ENCODE measurements at regions not wholly inside any gene's neighbourhood (a gene's known extent, or its start where the extent isn't known, plus 50 kb on each side); places are given as distances from the start of the nearest gene placed in this dataset.
"Not testable (repeated sequence)": the region's sequence is repeated elsewhere in the genome, so short reads cannot be mapped to it uniquely, and the experiment has no call there.

DNA sequence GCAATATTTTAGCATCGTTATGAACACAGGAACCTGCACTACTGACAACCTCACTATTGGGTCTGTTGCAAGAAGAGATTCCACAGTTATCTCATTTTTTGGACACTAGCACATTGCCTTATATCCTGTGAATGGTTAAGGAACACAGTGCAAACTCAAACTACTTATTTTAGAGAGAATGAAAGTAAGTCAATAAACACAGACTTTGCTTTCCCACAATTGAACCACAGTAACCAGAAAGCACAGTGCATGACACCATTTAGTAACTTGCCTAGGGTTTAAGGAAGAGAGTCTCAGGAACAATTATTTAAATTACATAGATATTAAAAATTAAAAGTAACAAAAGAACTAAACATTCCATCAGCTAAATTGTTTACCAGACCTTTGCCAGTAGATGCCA is 468.8 kb downstream of the ZWINT start:
- DNase-seq, result no peak

DNA sequence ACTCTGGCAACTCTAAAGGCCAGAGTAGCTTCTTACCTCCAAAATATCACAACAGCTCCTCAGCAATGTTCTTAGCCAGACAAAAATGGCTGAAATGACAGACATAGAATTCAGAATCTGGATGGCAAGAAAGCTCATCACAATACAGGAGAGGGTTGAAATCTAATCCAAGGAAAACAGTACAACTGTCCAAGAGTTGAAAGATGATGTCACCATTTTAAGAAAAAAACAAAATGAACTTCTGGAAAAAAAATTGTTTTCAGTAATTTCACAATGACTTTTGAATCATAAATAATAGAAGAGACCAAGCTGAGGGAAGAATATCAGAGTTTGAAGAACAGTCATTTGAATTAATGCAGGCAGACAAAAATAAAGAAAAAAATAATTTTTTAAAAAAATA is 479.5 kb downstream of the ZWINT start:
- DNase-seq, result no peak

DNA sequence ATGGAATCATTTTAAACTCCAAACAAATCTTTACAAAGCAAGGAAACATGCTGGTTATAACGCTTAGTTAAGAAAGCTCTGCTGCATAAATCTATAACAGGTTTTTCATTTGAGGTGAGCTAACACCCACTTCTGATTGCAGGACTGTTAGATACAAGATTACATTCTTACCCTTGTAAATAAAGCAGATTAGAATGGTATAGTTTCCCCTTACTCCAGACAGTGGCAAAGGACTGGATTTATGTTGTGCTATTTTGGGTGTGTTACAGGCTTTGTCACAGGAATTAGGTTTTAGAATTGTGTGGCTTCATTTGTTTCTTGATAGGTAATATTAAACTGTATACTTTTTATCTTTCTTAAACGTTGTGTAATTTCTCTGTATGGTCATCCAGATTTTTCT is 487.6 kb downstream of the ZWINT start:
- DNase-seq, result no peak

- no peak for DNase-seq
Measured at GRCh38 chr10:55870186-55870585, 490.9 kb downstream of the ZWINT start.

GRCh38 chr10:55867848-55868247 is 493.2 kb downstream of the ZWINT start:
- no peak for DNase-seq

DNA sequence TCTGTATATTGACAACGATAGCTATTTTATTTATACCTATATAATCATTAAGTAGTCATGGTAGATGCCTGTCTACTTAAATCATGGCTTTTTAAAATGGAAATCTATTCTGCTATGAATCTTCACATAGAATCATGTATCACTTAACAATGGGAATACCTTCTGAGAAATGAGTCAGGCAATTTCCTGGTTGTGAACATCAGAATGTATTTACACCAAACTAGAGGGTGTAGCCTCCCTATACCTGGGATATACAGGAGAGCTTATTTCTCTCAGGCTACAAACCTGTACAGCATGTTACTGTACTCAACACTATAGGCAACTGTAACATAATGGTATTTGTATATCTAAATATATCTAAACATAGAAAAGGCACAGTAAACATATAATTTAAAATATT is 502.3 kb downstream of the ZWINT start:
- no peak for DNase-seq

DNA sequence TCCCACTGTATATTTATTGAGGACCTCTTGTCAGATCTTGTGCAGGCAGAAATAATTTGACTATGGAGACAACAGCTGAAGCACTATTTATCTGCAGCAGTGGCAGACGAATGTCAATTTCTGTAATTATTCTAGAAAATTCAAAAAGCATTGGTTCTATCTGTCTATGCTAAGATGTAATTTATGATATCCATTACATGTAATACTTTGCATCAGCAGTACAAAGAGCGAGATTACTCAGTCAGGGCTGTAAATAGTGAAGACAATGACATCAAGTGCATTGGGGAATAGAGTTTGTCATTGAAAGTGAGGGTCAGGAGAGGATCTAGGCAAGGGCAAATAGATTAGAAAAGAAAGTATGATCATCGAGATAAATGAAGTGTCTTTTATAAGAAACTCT is 508.2 kb downstream of the ZWINT start:
- no peak for DNase-seq

DNA sequence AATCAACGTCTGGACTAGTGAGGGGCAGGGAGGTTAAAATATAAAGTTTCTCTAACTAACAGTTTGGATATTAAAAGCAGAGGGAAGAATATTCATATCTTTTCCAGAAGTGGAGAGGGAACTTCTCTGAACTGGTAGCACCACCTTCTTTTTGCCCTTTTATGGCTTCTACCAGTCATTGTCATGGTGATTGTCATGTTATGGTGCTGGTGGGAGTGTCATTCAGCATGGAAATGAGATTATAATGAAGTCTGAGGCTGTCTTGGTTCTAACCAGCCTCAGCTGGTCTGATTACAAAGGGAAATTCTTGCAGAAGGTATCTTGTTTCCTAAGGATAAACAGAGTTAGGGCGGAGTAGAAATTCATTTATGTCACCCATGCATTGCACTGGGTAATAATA is 523.8 kb downstream of the ZWINT start:
- no peak for DNase-seq

- no peak for DNase-seq
Measured at GRCh38 chr10:55822096-55822495, 539.0 kb downstream of the ZWINT start.

DNA sequence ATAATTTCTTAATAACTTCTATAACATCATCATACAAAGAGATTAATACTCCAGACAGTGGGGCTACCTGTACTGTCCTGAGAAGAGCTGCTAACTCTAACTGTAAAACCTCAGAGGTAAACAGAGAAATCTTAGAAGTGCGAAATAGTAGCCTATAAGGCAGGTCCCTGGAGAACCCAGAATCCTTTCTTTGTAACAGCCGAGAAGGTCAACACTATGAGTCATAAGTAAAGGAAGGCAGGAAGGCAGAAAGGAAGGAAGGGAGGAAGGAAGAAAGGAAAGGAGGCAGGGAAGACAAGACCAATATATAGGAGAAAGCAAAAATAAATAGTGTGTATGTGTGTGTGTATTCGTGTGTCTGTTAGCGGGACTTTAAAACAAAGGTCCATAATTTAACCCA is 540.6 kb downstream of the ZWINT start:
- no peak for DNase-seq

DNA sequence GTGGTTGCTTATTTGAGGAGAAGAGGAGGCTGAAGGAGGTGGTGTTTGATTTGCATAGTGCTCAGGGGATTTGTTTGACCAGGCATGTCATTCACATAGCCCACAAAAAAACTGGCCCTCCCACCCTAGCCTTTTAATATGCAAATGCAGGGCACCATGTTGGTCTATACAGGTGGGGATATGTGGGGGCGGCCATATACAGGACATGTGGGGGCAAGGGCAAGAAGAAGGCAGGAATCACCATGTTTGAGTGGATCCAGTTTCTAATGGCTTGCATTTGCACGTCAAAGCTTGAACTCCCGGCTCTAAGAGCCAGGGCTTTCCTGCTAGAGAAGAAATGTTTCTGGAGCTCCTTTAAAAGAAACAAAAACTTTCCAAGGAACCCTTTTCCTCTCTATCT is 541.0 kb downstream of the ZWINT start:
- DNase-seq, result no peak

- DNase-seq, result no peak
Measured at GRCh38 chr10:55813451-55814170, 547.4 kb downstream of the ZWINT start.

DNA sequence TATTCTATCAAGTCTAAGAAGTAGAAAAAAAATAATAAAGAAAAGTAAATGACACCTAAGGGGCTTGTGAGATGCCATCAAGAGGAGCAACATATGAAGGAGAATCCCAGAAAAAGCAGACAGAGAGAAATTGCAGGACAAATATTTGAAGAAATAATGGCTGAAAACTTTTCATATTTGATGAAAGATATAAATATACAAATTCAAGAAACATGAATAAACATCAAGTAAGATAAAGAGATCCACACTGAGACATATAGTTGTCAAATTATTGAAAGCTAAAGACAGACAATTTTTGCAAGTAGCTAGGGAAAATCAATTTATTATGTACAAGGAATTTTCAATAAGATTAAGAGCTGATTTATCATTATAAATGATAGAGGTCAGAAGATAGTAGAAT is 558.0 kb downstream of the ZWINT start:
- DNase-seq, result no peak

DNA sequence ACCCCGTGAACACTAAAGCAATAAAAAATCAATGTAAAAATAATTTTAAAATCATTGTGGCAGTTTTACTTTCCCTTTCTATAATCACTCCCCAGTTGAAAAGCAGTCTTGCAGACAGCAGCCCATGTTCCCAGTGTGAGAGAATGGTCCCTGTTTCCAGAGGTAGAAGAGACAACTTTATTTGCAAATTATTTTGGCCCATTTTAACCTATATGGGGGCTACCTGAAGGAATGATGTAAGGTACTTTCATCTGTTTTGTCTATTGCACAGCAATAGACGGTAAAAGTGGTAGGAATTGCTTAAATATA is 559.8 kb downstream of the ZWINT start:
- no peak for DNase-seq

DNA sequence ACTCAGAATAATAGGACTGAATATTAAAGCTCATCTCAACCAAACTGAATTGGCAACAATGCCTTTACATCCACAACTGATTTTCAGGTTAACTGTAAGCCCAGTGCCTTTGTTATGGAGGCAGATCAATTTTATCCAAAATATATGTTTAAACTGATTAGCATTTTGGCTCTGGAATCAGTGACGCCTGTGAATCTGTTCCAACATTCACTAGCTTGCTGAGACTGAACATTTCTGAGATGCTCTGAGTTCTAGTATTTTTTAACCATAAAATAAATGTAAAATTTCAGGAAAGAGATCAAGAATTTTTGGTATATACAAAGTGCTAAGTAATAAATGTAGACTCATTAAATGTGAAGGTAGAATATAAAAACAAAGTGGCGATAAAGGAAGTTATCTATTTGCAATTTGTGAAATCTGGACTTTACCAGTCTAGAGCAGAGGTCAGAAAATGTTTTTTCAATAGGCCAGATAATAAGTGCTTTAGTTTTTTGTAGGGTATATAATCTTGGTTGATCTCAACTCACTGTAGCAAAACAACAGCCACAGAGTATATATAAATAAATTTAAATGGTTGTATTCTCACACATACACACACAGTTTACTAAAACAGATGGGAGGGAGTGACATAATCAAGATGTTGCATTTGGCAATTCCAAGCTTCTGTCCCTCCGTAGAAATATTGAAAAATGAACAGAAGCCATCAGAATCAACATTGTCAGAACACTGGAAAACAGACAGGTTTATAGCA is 560.3 kb downstream of the ZWINT start:
- DNase-seq, result no peak

DNA sequence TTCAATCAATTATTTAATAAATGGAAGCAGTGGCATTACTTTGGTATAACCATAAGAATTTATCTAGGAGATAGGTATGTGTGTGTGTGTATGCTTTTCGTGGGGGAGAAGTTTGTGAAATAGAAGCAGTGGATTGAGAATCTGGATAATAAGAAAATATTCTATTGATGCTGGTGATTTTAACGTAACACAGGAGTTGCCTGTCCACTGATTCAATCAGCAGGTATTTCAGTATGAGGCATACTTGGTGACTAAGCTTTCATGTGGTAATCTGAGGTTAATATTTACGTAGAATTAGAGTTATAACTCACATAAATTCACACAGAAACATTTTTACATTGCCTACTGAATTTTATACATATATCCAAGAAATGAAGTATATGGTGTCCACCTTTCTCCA is 568.0 kb downstream of the ZWINT start:
- no peak for DNase-seq

DNA sequence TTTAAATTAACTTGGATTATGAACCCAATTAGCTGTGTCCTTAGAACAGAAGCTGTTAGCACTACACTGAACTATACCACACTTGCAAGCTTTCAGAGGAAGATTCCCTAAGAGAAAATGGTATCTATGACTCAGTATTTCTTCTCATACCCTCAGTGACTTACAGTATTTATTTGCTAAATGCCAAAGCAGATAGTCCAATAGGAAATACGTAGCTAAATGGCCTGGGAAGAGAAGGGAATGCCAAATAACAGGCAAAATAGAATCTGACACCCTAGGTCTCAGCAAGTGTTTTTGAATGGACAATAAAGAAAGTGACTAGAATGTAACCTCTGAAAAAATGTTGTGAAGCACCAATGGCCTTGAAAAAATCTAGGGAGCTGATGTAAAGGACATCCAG is 570.8 kb downstream of the ZWINT start:
- DNase-seq, result not testable (repeated sequence)

DNA sequence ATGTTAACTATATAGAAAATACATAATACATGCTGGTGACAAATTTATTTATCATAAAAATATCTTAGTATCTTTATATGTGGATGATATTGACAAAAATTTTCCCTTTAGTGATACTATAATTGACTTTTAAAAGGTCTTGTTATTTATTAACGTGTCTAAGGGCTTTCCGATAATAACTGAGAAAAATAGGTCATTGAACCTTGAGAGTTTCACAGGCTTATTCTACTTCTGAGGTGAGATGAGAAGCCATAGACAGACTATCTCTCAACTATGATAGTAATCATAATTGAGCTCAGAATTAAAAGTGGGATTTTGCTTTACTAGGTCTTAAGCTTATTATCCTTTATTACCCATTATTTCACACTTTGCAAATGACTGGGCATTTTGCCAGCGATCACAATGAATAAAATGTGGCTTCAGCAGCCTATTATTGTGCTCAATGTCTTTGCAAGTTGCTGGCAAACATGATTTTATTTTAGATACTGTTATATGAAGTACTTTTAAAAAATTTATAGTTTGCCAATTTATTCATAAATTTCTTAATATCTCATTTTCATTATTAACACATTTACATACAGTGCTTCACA is 574.5 kb downstream of the ZWINT start:
- no peak for DNase-seq

- no peak for DNase-seq
Measured at GRCh38 chr10:55782181-55782580, 578.9 kb downstream of the ZWINT start.

DNA sequence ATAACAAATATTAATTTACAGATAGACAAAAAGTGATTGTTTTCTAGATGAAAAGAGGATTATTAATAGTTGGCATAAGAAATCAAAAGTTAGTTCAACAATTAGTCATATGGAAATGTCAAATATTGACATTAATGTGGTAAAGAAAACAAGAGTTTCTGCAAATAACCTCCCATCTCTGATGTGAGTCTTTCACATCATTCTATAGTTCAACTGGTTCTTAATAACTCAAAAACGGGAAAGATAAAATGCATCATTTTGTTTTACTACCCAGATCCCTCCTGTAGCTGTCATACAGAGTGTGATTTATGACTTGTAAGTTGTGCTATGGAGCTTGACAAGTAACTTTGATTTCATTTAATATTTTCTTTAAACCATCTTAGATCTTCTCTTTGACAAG is 594.8 kb downstream of the ZWINT start:
- no peak for DNase-seq

GRCh38 chr10:55750458-55750857 is 610.6 kb downstream of the ZWINT start:
- DNase-seq, result no peak

- DNase-seq, result no peak
Measured at GRCh38 chr10:55747244-55747643, 613.8 kb downstream of the ZWINT start.

DNA sequence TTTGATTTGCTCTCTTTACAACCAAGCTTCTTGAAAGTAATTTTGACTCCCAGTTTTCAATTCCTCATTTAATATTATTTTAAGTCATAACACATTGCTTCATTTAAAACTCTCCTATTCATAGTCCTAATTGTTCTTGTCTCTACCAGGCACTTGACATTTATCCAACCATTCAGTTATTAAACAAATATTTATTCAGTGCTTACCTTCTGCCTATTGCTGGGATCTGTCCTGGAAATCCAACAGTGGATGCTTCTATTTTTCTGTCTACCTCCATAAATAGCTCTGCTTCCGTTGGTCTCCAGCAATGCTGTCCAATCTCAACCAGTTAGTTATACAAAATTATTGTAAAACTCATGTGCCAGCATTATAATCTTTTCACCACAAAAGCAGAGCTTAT is 615.1 kb downstream of the ZWINT start:
- no peak for DNase-seq

DNA sequence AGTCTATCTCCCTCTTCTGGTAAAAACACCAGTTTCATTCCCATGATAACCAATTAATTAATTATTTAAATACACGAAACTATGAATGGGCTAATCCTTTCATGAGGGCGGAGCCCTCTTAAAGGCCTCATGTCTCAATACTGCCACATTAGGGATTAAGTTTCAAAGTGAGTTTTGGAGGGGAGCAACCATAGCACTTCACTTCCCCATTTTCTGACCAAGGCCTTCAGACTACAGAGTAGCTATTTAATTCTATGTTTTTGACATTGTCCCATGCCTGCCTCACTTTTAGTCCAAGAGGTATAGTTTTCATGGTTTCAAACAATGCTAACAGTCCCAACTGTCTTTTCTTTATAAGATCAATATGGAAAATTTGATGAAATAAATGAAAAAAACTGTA is 618.6 kb downstream of the ZWINT start:
- no peak for DNase-seq

DNA sequence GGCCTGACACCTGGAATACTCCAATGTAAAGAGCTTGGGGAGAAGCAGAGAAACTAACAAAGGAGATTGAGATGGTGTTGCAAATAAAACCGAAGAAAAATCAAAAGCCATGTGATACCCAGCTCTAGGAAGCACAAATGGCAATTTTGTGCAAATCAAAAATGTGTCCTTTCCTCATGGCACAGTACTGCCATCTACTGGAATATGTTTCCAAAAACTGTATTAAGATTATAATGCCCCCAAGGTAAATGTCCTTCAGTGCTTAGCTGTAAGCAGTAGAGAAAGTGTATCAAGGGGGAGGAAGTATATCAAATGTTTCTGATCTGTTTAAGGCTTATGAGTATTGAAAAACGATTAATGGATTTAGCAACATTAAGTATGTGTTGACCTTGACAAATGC is 620.3 kb downstream of the ZWINT start:
- DNase-seq, result not testable (repeated sequence)
